Gastrocnemius medialis (tissue), 4 donors: ENCODE measurements at regions not wholly inside any gene's neighbourhood (a gene's known extent, or its start where the extent isn't known, plus 50 kb on each side); places are given as distances from the start of the nearest gene placed in this dataset.

Experiments
- CTCF ChIP-seq, 5 experiments: fragments of 450-650 bp in 3 of 5; fragments of 200-600 bp in 2 of 5; sonication (generic) in 2 of 5; IDR thresholded peaks in 4 of 5; conservative IDR thresholded peaks in 1 of 5; 1 replicate in 4 of 5; 2 replicates in 1 of 5; pipeline ENCODE4 v1.5.1; 2016 to 2019; ENCODE audit warnings: antibody characterized with exemption in 5 of 5, mild to moderate bottlenecking in 3 of 5, moderate library complexity in 3 of 5
- POLR2A ChIP-seq, 2 donors: fragments of 450-650 bp; IDR thresholded peaks; one replicate each; pipeline ENCODE4 v1.6.1; 2017; ENCODE audit warnings: antibody characterized with exemption in 2 of 2, mild to moderate bottlenecking in 2 of 2, moderate library complexity in 2 of 2

GRCh38 chr17:65366102-65366844 is 195.2 kb downstream of the AXIN2 start:
- TF ChIP-seq CTCF (IDR thresholded peaks at IDR 0.05 in 4 of 5, conservative IDR thresholded peaks at IDR 0.05 in 1 of 5) = no peak
- no peak for TF ChIP-seq POLR2A (IDR thresholded peaks at IDR 0.05)
